Transverse colon (tissue), 4 donors: ENCODE measurements at regions not wholly inside any gene's neighbourhood (a gene's known extent, or its start where the extent isn't known, plus 50 kb on each side); places are given as distances from the start of the nearest gene placed in this dataset.
"Not testable (repeated sequence)": the region's sequence is repeated elsewhere in the genome, so short reads cannot be mapped to it uniquely, and the experiment has no call there.

Experiments
- CTCF ChIP-seq, 5 experiments: fragments of 200-600 bp in 3 of 5; fragments of 450-650 bp in 2 of 5; sonication (generic) in 3 of 5; IDR thresholded peaks; 1 replicate in 2 of 5; 2 replicates in 3 of 5; pipeline ENCODE4 v1.5.1; 2016 to 2017; ENCODE audit warnings: antibody characterized with exemption in 5 of 5, inconsistent platforms in 3 of 5, mild to moderate bottlenecking in 2 of 5, moderate library complexity in 1 of 5
- POLR2A ChIP-seq: fragments of 450-650 bp; IDR thresholded peaks from one replicate; pipeline ENCODE4 v1.6.1; 2016; ENCODE audit warnings: antibody characterized with exemption, mild to moderate bottlenecking, moderate library complexity
- POLR2AphosphoS5 ChIP-seq, 3 donors: sonication (generic); formaldehyde crosslinking; IDR thresholded peaks; one replicate each; pipeline ENCODE4 v1.6.1; 2016; ENCODE audit warnings: antibody characterized with exemption in 3 of 3

DNA sequence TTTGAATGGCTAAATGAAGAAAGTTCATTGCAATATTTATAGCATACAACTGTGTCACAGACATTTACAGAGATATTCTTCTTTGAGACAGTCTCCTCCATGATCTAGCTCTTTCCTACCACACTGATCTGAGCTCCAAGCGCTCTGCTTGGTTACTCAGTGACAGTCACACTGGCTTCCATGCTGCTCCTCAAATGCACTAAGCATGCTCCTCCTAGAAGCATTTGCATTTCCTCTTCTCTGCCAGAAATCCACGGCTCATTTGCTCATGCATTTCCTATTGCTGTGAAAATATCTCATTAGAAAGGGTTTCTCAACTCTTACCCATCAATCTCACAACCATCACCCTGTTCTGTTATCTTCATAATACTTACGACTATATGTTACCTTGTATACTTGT lies 208.2 kb downstream of the UBE2NL start:
- not testable (repeated sequence) for TF ChIP-seq POLR2A; POLR2AphosphoS5 (IDR thresholded peaks at IDR 0.05); CTCF (IDR thresholded peaks at IDR 0.05)
